Adrenal gland (tissue), 9 donors: ENCODE measurements at regions not wholly inside any gene's neighbourhood (a gene's known extent, or its start where the extent isn't known, plus 50 kb on each side); places are given as distances from the start of the nearest gene placed in this dataset.
"Not testable (repeated sequence)": the region's sequence is repeated elsewhere in the genome, so short reads cannot be mapped to it uniquely, and the experiment has no call there.

Source experiments
- DNase-seq, 7 donors: peaks; one replicate each; pipeline ENCODE4 v3.0.0-alpha.2; 2019 to 2020
- H3K27ac ChIP-seq, 5 donors: fragments of 200-600 bp; sonication (generic) in 4 of 5; 1 replicate in 3 of 5; 2 replicates in 2 of 5; pipeline versions ENCODE4 v1.5.1 to v1.8.0; 2016 to 2020; ENCODE audit warnings: mild to moderate bottlenecking in 1 of 5
- H3K27me3 ChIP-seq: fragments of 200-600 bp; 2 replicates; pipeline ENCODE4 v1.8.0; 2021
- H3K36me3 ChIP-seq, 2 donors: fragments of 200-600 bp; replicated peaks in 1 of 2; 1 replicate in 1 of 2; 2 replicates in 1 of 2; pipeline versions ENCODE4 v1.5.1 to v1.8.0; 2018 to 2022
- H3K4me1 ChIP-seq, 2 donors: fragments of 200-600 bp; replicated peaks in 1 of 2; 1 replicate in 1 of 2; 2 replicates in 1 of 2; pipeline versions ENCODE4 v1.5.1 to v1.8.0; 2018 to 2021
- H3K4me3 ChIP-seq, 4 donors: fragments of 200-600 bp; sonication (generic) in 3 of 4; one replicate each; pipeline ENCODE4 v1.5.1; 2016 to 2018
- H3K9me3 ChIP-seq, 3 donors: fragments of 200-600 bp; sonication (generic) in 1 of 3; replicated peaks in 1 of 3; 1 replicate in 2 of 3; 2 replicates in 1 of 3; pipeline versions ENCODE4 v1.5.1 to v1.8.0; 2016 to 2021
- CTCF ChIP-seq, 6 experiments: fragments of 450-650 bp in 4 of 6; fragments of 200-600 bp in 2 of 6; sonication (generic) in 1 of 6; IDR thresholded peaks; 1 replicate in 5 of 6; 2 replicates in 1 of 6; pipeline versions ENCODE4 v1.5.1 to v1.8.0; 2016 to 2021; ENCODE audit warnings: antibody characterized with exemption in 6 of 6, mild to moderate bottlenecking in 2 of 6, moderate library complexity in 1 of 6
- POLR2A ChIP-seq, 2 donors: fragments of 450-650 bp; IDR thresholded peaks; one replicate each; pipeline ENCODE4 v1.6.1; 2017; ENCODE audit warnings: antibody characterized with exemption in 2 of 2, mild to moderate bottlenecking in 2 of 2, moderate library complexity in 1 of 2
- WGBS, 4 donors: extraction: QIAGEN DNeasy Blood & Tissue Kit in 2 of 4; methylation state at CpG; one replicate each; pipeline versions ENCODE4 v1.1.5 to v1.1.7; 2013 to 2017; 5-methylcytosine and 5-hydroxymethylcytosine counted together
- intact Hi-C, 2 donors: fragments of 100-400 bp; cut with DNase I; formaldehyde crosslinking; loops; one replicate each; pipeline versions ENCODE4 v1.14.1 to v1.15.0; 2022 to 2023
- donor health status: healthy with polysubstance abuse.
- donor health status: Bipolar disorder and iron deficiency.
- donor health status: DM: yes; HTN: yes; CAD: no.
- donor health status: DM: no; HTN: no; CAD: no.
- donor health status: DM: no; HTN: no; CAD: no.

- Histone ChIP-seq H3K4me3 (no peak overlapping the region), H3K27ac (no peak overlapping the region), H3K27me3 (peaks cover 3% of the 10 kb centered on the region), H3K36me3 (no peaks in the 10 kb centered on the region), H3K9me3 (no peaks in the 10 kb centered on the region), H3K4me1 (no peaks in the 10 kb centered on the region)
- DNase-seq: no peak
- TF ChIP-seq POLR2A (IDR thresholded peaks at IDR 0.05) (no peak), CTCF (IDR thresholded peaks at IDR 0.05) (no peak)
- intact Hi-C loops: no loop called here
- 71 to 80% (median 73%) methylated on average over 3 of the region's 3 CpGs for WGBS, 4 donors
Observed at GRCh38 chr20:48128436-48128835, 343.2 kb upstream of the SULF2 start.

GRCh38 chr20:48127964-48128363 lies 342.7 kb upstream of the SULF2 start:
- intact Hi-C loops, H3K27ac ChIP-seq, H3K27me3 ChIP-seq, H3K4me1 ChIP-seq, DNase-seq, H3K4me3 ChIP-seq, H3K36me3 ChIP-seq, H3K9me3 ChIP-seq: not testable (repeated sequence)
- WGBS, 4 donors: 74 to 82% (median 76%) methylated on average over 7 to 10 of the region's 10 CpGs

GRCh38 chr20:48127133-48127532 lies 341.9 kb upstream of the SULF2 start:
- intact Hi-C loops, H3K4me1 ChIP-seq, H3K27ac ChIP-seq, H3K36me3 ChIP-seq, H3K4me3 ChIP-seq, H3K9me3 ChIP-seq, H3K27me3 ChIP-seq, DNase-seq: not testable (repeated sequence)
- WGBS, 4 donors: 78 to 88% (median 86%) methylated on average over 12 to 13 of the region's 13 CpGs

- no peak overlapping the region for H3K4me3 ChIP-seq
- DNase-seq: no peak
- H3K4me1 ChIP-seq: no peaks in the 10 kb centered on the region
- no peaks in the 10 kb centered on the region for H3K36me3 ChIP-seq
- no peaks in the 10 kb centered on the region for H3K9me3 ChIP-seq
- H3K27ac ChIP-seq: no peak overlapping the region
- intact Hi-C loops: no loop called here
- H3K27me3 ChIP-seq: no peaks in the 10 kb centered on the region
- 45 to 59% (median 54%) methylated on average over 8 of the region's 8 CpGs for WGBS, 4 donors
- TF ChIP-seq CTCF (IDR thresholded peaks at IDR 0.05): no peak
- no peak for TF ChIP-seq POLR2A (IDR thresholded peaks at IDR 0.05)
Observed at GRCh38 chr20:48126227-48126740, 341.0 kb upstream of the SULF2 start.

GRCh38 chr20:48124960-48125359 lies 339.7 kb upstream of the SULF2 start:
- Histone ChIP-seq H3K27me3 (no peaks in the 10 kb centered on the region), H3K27ac (no peak overlapping the region), H3K4me3 (no peak overlapping the region), H3K36me3 (no peaks in the 10 kb centered on the region), H3K4me1 (no peaks in the 10 kb centered on the region), H3K9me3 (no peaks in the 10 kb centered on the region)
- no peak for DNase-seq
- TF ChIP-seq CTCF (IDR thresholded peaks at IDR 0.05): no peak
- no peak for TF ChIP-seq POLR2A (IDR thresholded peaks at IDR 0.05)
- 69 to 75% (median 71%) methylated on average over 9 of the region's 9 CpGs for WGBS, 4 donors
- intact Hi-C loops: no loop called here
